ENCODE measurements at regions not wholly inside any gene's neighbourhood (a gene's known extent, or its start where the extent isn't known, plus 50 kb on each side); places are given as distances from the start of the nearest gene placed in this dataset.

DNA sequence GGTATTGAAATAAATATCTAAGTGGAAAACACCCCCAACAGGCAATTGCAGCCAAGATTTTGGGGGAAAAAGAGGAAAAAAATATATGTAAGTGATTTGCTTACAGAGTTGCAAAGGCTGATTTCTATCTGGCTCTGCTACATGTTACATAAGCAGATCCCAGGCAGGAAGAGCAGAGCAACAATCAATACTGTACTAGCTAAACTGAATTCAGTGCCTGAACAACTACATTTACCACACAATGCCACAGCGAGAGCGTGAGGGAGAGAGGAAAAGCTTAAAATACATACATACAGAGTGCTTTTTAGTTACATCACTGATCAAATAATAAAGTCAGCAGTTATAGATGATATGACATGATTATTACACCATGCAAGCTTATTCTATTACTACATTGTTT is 665.6 kb upstream of the ARGLU1 start:
- H3K9me3 ChIP-seq (ENCODE audit: control insufficient read depth in 1 of 2, insufficient read depth in 1 of 2, low read depth in 1 of 2, low read length in 2 of 2): peaks cover 4 to 6% of the 10 kb centered on the region in 2 experiments; a peak in 2 of 4 replicates
- H3K4me3 ChIP-seq (replicated peaks in 1 of 2; ENCODE audit: low read depth in 1 of 2, low read length in 2 of 2): no peak overlapping the region
- H3K4me1 ChIP-seq (ENCODE audit: control insufficient read depth in 1 of 2, insufficient read depth in 2 of 2, low read length in 2 of 2): no peaks in the 10 kb centered on the region
- ChIA-PET POLR2A (no interaction called here), CTCF (no interaction called here), RAD21 (ENCODE audit: low non-redundant PET in 1 of 2, low total read pairs in 2 of 2, uncharacterized antibody in 2 of 2, unreplicated experiment in 2 of 2) (no interaction called here)
- H2AFZ ChIP-seq (ENCODE audit: low read depth, low read length, poor library complexity, severe bottlenecking): no peak overlapping the region
- H3K9ac ChIP-seq (ENCODE audit: low read length): no peak overlapping the region
- no peak overlapping the region for H3K27ac ChIP-seq (ENCODE audit: low read depth, low read length)
- no peaks in the 10 kb centered on the region for H3K9me2 ChIP-seq (ENCODE audit: insufficient read depth)
- DNase-seq (ENCODE audit: low read depth, low spot score): no peak
- intact Hi-C loops (cut with micrococcal nuclease): no loop called here
- ATAC-seq: no peak
- no TSS peak for BruUV-seq (replicated peaks)
- no peaks in the 10 kb centered on the region for H3K79me2 ChIP-seq (ENCODE audit: insufficient read depth, low read length)
- H3K27me3 ChIP-seq (ENCODE audit: insufficient read depth, low read length): no peaks in the 10 kb centered on the region
- H3K36me3 ChIP-seq (ENCODE audit: control insufficient read depth in 1 of 2, insufficient read depth in 2 of 2, low read length in 2 of 2): no peaks in the 10 kb centered on the region
- H4K20me1 ChIP-seq (ENCODE audit: insufficient read depth): no peaks in the 10 kb centered on the region
- H3K4me2 ChIP-seq (ENCODE audit: low read length): no peak overlapping the region
- TF ChIP-seq SIN3A (IDR thresholded peaks at IDR 0.05; ENCODE audit: low read depth) (no peak), EZH2 (IDR thresholded peaks at IDR 0.05) (no peak), POLR2A (IDR thresholded peaks at IDR 0.05; ENCODE audit: borderline replicate concordance, extremely low read depth, insufficient read depth, insufficient read length) (no peak), EGR1 (IDR thresholded peaks at IDR 0.05; ENCODE audit: low read depth) (no peak)
- TF ChIP-seq, protein P1, sequence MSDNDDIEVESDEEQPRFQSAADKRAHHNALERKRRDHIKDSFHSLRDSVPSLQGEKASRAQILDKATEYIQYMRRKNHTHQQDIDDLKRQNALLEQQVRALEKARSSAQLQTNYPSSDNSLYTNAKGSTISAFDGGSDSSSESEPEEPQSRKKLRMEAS (IDR thresholded peaks at IDR 0.05): no peak

DNA sequence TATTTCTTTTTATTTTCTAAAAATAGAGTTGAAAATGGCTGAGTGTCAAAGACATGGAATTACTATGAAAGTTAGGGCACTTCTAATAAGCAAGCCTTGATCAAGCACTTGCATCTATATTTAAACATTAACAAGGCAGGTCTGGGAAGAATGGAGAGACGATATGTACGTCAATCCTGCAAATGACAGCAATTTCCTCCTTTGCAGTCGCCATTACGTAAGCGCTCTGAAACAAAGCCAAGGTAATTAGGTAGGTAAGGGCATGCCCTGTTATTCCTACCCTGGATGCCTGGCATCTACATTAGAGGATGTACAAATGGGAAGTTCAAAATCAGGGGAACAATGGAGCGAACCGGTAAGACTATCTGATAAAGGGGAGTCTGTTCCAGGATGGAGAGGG is 664.0 kb upstream of the ARGLU1 start:
- H4K20me1 ChIP-seq (ENCODE audit: insufficient read depth): no peaks in the 10 kb centered on the region
- no peak for TF ChIP-seq EZH2 (IDR thresholded peaks at IDR 0.05)
- no peak for TF ChIP-seq ZNF274 (IDR thresholded peaks at IDR 0.05; ENCODE audit: low read depth, low read length)
- TF ChIP-seq, protein P2, sequence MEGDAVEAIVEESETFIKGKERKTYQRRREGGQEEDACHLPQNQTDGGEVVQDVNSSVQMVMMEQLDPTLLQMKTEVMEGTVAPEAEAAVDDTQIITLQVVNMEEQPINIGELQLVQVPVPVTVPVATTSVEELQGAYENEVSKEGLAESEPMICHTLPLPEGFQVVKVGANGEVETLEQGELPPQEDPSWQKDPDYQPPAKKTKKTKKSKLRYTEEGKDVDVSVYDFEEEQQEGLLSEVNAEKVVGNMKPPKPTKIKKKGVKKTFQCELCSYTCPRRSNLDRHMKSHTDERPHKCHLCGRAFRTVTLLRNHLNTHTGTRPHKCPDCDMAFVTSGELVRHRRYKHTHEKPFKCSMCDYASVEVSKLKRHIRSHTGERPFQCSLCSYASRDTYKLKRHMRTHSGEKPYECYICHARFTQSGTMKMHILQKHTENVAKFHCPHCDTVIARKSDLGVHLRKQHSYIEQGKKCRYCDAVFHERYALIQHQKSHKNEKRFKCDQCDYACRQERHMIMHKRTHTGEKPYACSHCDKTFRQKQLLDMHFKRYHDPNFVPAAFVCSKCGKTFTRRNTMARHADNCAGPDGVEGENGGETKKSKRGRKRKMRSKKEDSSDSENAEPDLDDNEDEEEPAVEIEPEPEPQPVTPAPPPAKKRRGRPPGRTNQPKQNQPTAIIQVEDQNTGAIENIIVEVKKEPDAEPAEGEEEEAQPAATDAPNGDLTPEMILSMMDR (IDR thresholded peaks at IDR 0.05 in 2 of 3, conservative IDR thresholded peaks at IDR 0.05 in 1 of 3; ENCODE audit: borderline replicate concordance in 1 of 3, insufficient read depth in 1 of 3, low read depth in 2 of 3, low read length in 2 of 3): no peak
- TF ChIP-seq, protein P3, sequence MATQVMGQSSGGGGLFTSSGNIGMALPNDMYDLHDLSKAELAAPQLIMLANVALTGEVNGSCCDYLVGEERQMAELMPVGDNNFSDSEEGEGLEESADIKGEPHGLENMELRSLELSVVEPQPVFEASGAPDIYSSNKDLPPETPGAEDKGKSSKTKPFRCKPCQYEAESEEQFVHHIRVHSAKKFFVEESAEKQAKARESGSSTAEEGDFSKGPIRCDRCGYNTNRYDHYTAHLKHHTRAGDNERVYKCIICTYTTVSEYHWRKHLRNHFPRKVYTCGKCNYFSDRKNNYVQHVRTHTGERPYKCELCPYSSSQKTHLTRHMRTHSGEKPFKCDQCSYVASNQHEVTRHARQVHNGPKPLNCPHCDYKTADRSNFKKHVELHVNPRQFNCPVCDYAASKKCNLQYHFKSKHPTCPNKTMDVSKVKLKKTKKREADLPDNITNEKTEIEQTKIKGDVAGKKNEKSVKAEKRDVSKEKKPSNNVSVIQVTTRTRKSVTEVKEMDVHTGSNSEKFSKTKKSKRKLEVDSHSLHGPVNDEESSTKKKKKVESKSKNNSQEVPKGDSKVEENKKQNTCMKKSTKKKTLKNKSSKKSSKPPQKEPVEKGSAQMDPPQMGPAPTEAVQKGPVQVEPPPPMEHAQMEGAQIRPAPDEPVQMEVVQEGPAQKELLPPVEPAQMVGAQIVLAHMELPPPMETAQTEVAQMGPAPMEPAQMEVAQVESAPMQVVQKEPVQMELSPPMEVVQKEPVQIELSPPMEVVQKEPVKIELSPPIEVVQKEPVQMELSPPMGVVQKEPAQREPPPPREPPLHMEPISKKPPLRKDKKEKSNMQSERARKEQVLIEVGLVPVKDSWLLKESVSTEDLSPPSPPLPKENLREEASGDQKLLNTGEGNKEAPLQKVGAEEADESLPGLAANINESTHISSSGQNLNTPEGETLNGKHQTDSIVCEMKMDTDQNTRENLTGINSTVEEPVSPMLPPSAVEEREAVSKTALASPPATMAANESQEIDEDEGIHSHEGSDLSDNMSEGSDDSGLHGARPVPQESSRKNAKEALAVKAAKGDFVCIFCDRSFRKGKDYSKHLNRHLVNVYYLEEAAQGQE (IDR thresholded peaks at IDR 0.05; ENCODE audit: low read depth): no peak
- TF ChIP-seq EGR1 (IDR thresholded peaks at IDR 0.05; ENCODE audit: low read depth): no peak
- no peak for TF ChIP-seq ZFX (IDR thresholded peaks at IDR 0.05)
- TF ChIP-seq, protein P4, sequence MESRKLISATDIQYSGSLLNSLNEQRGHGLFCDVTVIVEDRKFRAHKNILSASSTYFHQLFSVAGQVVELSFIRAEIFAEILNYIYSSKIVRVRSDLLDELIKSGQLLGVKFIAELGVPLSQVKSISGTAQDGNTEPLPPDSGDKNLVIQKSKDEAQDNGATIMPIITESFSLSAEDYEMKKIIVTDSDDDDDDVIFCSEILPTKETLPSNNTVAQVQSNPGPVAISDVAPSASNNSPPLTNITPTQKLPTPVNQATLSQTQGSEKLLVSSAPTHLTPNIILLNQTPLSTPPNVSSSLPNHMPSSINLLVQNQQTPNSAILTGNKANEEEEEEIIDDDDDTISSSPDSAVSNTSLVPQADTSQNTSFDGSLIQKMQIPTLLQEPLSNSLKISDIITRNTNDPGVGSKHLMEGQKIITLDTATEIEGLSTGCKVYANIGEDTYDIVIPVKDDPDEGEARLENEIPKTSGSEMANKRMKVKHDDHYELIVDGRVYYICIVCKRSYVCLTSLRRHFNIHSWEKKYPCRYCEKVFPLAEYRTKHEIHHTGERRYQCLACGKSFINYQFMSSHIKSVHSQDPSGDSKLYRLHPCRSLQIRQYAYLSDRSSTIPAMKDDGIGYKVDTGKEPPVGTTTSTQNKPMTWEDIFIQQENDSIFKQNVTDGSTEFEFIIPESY (IDR thresholded peaks at IDR 0.05; ENCODE audit: extremely low read depth, insufficient replicate concordance, low read length): no peak
- TF ChIP-seq ELF1 (IDR thresholded peaks at IDR 0.05; ENCODE audit: borderline replicate concordance, low read depth): no peak
- no peak for TF ChIP-seq JUND (IDR thresholded peaks at IDR 0.05)
- TF ChIP-seq SP1 (IDR thresholded peaks at IDR 0.05; ENCODE audit: low read depth): no peak
- TF ChIP-seq POLR2A (IDR thresholded peaks at IDR 0.05; ENCODE audit: borderline replicate concordance, extremely low read depth, insufficient read depth, insufficient read length): no peak

More for the DNA sequence above, 664.0 kb upstream of the ARGLU1 start:
- H3K9me3 ChIP-seq (ENCODE audit: control insufficient read depth in 1 of 2, insufficient read depth in 1 of 2, low read depth in 1 of 2, low read length in 2 of 2): peaks cover 3 to 14% of the 10 kb centered on the region in 2 experiments; a peak in 2 of 4 replicates
- H3K9ac ChIP-seq (ENCODE audit: low read length): no peak overlapping the region
- H3K79me2 ChIP-seq (ENCODE audit: insufficient read depth, low read length): no peaks in the 10 kb centered on the region
- POLR2A ChIA-PET: no interaction called here
- no peaks in the 10 kb centered on the region for H3K9me2 ChIP-seq (ENCODE audit: insufficient read depth)
- no peak for ATAC-seq
- no peaks in the 10 kb centered on the region for H3K27me3 ChIP-seq (ENCODE audit: insufficient read depth, low read length)
- no peak overlapping the region for H3K4me3 ChIP-seq (replicated peaks in 1 of 2; ENCODE audit: low read depth in 1 of 2, low read length in 2 of 2)
- no peak overlapping the region for H3K4me2 ChIP-seq (ENCODE audit: low read length)
- H2AFZ ChIP-seq (ENCODE audit: low read depth, low read length, poor library complexity, severe bottlenecking): no peak overlapping the region
- RAD21 ChIA-PET (ENCODE audit: low non-redundant PET in 1 of 2, low total read pairs in 2 of 2, uncharacterized antibody in 2 of 2, unreplicated experiment in 2 of 2): interaction anchor here in 1 of 2 experiments (0.6 kb wide), 1 partner anchor 324 kb away, joined by 6 read pairs; no protein-coding TSS in a partner anchor
- CTCF ChIA-PET: no interaction called here
- intact Hi-C loops (cut with micrococcal nuclease): no loop called here
- DNase-seq (ENCODE audit: low read depth, low spot score): no peak
- BruUV-seq (replicated peaks): no TSS peak
- H3K4me1 ChIP-seq (ENCODE audit: control insufficient read depth in 1 of 2, insufficient read depth in 2 of 2, low read length in 2 of 2): no peaks in the 10 kb centered on the region
- H3K27ac ChIP-seq (ENCODE audit: low read depth, low read length): no peak overlapping the region
- no peaks in the 10 kb centered on the region for H3K36me3 ChIP-seq (ENCODE audit: control insufficient read depth in 1 of 2, insufficient read depth in 2 of 2, low read length in 2 of 2)
